ENCODE measurements at regions not wholly inside any gene's neighbourhood (a gene's known extent, or its start where the extent isn't known, plus 50 kb on each side); places are given as distances from the start of the nearest gene placed in this dataset.

DNA sequence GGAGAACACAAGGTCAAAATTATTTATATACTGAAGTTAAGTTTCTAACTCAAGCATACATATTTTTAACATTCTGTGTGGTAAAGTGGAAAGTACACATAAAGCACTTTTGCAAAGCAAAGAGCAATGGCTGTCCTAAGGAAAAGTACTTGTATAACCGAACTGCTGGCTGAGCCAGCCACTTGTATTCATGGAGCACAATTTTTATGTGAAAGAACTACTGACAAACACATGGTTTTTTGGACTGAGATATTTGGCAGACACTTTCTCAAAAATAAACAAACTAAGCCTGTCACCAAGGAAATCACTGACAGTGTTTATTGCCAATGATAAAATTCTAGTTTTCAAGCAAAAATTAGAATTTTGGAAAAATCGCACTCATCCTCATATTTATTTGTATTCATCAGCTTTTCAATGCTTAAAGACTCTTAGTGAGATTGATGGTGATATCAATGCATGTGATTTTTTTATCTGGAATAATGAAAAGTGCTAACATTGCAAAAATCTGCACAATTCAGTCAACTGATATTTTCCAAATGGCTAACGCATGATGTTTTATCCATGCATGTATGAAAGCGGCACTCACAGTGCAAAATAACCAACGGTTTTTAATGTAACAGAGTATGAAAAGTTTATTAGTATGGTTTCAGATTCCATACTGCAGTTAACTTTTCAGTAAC is 125.3 kb downstream of the IPO8 start:
- intact Hi-C loops (cut with micrococcal nuclease), result no loop called here
- Histone ChIP-seq H3K9me3 (ENCODE audit: control extremely low read depth in 1 of 3, control insufficient read depth in 2 of 3, insufficient read depth in 1 of 3, low read length in 2 of 3) (no peaks in the 10 kb centered on the region), H3K4me1 (ENCODE audit: control insufficient read depth in 2 of 2, insufficient read depth in 2 of 2, low read length in 2 of 2) (no peaks in the 10 kb centered on the region), H3K36me3 (replicated peaks in 1 of 2; ENCODE audit: control extremely low read depth in 1 of 2, control insufficient read depth in 1 of 2, extremely low read depth in 1 of 2, insufficient read depth in 2 of 2, low read length in 1 of 2) (no peaks in the 10 kb centered on the region), H4K20me1 (ENCODE audit: control insufficient read depth, insufficient read depth, low read length, poor library complexity, severe bottlenecking) (no peaks in the 10 kb centered on the region), H3K27me3 (replicated peaks in 1 of 4; ENCODE audit: control extremely low read depth in 1 of 4, control insufficient read depth in 3 of 4, insufficient read depth in 4 of 4, low read length in 3 of 4) (no peaks in the 10 kb centered on the region), H3K4me3 (ENCODE audit: control extremely low read depth in 1 of 5, extremely low read depth in 1 of 5, insufficient read depth in 1 of 5, low read depth in 2 of 5, low read length in 4 of 5) (no peak overlapping the region), H3K27ac (ENCODE audit: low read length in 2 of 2) (no peak overlapping the region), H3K79me2 (ENCODE audit: control insufficient read depth, insufficient read depth, low read length) (no peaks in the 10 kb centered on the region), H3K4me2 (replicated peaks; ENCODE audit: low read depth, low read length, poor library complexity, severe bottlenecking) (no peak overlapping the region), H3K9ac (ENCODE audit: low read length) (no peak overlapping the region), H2AFZ (ENCODE audit: insufficient read depth, low read depth, low read length, poor library complexity, severe bottlenecking) (no peak overlapping the region)
- POLR2A ChIA-PET, result no interaction called here
- whole genome bisulfite sequencing (ENCODE audit: insufficient coverage), result 88% methylated on average over 1 of the region's 5 CpGs
- Mint-ChIP-seq H3K4me3 (no peak overlapping the region), H3K27ac (no peak overlapping the region), H3K4me1 (no peaks in the 10 kb centered on the region), H3K9me3 (ENCODE audit: insufficient read depth) (no peaks in the 10 kb centered on the region), H3K27me3 (no peaks in the 10 kb centered on the region)
- CTCF ChIA-PET, result no interaction called here
- TF ChIP-seq EZH2 (IDR thresholded peaks at IDR 0.05; ENCODE audit: borderline replicate concordance, insufficient read depth, low read depth, low read length, poor library complexity, severe bottlenecking), result no peak
- TF ChIP-seq, protein P1, sequence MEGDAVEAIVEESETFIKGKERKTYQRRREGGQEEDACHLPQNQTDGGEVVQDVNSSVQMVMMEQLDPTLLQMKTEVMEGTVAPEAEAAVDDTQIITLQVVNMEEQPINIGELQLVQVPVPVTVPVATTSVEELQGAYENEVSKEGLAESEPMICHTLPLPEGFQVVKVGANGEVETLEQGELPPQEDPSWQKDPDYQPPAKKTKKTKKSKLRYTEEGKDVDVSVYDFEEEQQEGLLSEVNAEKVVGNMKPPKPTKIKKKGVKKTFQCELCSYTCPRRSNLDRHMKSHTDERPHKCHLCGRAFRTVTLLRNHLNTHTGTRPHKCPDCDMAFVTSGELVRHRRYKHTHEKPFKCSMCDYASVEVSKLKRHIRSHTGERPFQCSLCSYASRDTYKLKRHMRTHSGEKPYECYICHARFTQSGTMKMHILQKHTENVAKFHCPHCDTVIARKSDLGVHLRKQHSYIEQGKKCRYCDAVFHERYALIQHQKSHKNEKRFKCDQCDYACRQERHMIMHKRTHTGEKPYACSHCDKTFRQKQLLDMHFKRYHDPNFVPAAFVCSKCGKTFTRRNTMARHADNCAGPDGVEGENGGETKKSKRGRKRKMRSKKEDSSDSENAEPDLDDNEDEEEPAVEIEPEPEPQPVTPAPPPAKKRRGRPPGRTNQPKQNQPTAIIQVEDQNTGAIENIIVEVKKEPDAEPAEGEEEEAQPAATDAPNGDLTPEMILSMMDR (IDR thresholded peaks at IDR 0.05), result no peak
- ATAC-seq (ENCODE audit: low read depth) (no peak), DNase-seq (no peak)

DNA sequence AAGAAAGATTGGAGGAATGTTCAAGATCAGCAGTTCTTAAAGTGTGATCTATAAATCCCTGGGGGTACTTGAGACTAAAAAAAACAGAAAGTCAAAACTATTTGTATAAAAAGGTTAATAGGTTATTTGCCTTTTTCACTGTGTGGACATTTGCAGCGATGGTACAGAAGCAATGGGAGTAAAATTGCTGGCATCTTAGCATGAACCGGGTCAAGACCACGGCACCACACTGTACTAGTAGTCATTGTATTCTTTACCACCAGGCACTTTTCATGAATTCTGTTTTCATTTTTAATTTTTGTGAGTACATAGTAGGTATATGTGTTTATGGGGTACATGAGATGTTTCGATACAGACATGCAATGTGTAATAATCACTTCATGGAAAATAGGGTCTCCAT is 126.2 kb downstream of the IPO8 start:
- ATAC-seq (ENCODE audit: low read depth) (no peak), DNase-seq (no peak)
- WGBS (ENCODE audit: insufficient coverage), result no CpG with 5 or more reads among the region's 4 CpGs
- Histone ChIP-seq H3K9ac (ENCODE audit: low read length) (no peak overlapping the region), H3K27me3 (replicated peaks in 1 of 4; ENCODE audit: control extremely low read depth in 1 of 4, control insufficient read depth in 3 of 4, insufficient read depth in 4 of 4, low read length in 3 of 4) (no peaks in the 10 kb centered on the region), H3K4me2 (replicated peaks; ENCODE audit: low read depth, low read length, poor library complexity, severe bottlenecking) (no peak overlapping the region), H4K20me1 (ENCODE audit: control insufficient read depth, insufficient read depth, low read length, poor library complexity, severe bottlenecking) (no peaks in the 10 kb centered on the region), H3K27ac (ENCODE audit: low read length in 2 of 2) (no peak overlapping the region), H3K4me3 (ENCODE audit: control extremely low read depth in 1 of 5, extremely low read depth in 1 of 5, insufficient read depth in 1 of 5, low read depth in 2 of 5, low read length in 4 of 5) (no peak overlapping the region), H3K4me1 (ENCODE audit: control insufficient read depth in 2 of 2, insufficient read depth in 2 of 2, low read length in 2 of 2) (no peaks in the 10 kb centered on the region), H3K79me2 (ENCODE audit: control insufficient read depth, insufficient read depth, low read length) (no peaks in the 10 kb centered on the region), H3K36me3 (replicated peaks in 1 of 2; ENCODE audit: control extremely low read depth in 1 of 2, control insufficient read depth in 1 of 2, extremely low read depth in 1 of 2, insufficient read depth in 2 of 2, low read length in 1 of 2) (no peaks in the 10 kb centered on the region), H2AFZ (ENCODE audit: insufficient read depth, low read depth, low read length, poor library complexity, severe bottlenecking) (no peak overlapping the region), H3K9me3 (ENCODE audit: control extremely low read depth in 1 of 3, control insufficient read depth in 2 of 3, insufficient read depth in 1 of 3, low read length in 2 of 3) (no peaks in the 10 kb centered on the region)
- Mint-ChIP-seq H3K4me3 (no peak overlapping the region), H3K9me3 (ENCODE audit: insufficient read depth) (no peaks in the 10 kb centered on the region), H3K27me3 (no peaks in the 10 kb centered on the region), H3K4me1 (no peaks in the 10 kb centered on the region), H3K27ac (no peak overlapping the region)
- intact Hi-C loops (cut with micrococcal nuclease), result no loop called here
- ChIA-PET POLR2A (no interaction called here), CTCF (no interaction called here)
- TF ChIP-seq, protein P1 (IDR thresholded peaks at IDR 0.05), result no peak
- TF ChIP-seq EZH2 (IDR thresholded peaks at IDR 0.05; ENCODE audit: borderline replicate concordance, insufficient read depth, low read depth, low read length, poor library complexity, severe bottlenecking), result no peak
